Endothelial cell of umbilical vein (primary cell): ENCODE measurements at regions not wholly inside any gene's neighbourhood (a gene's known extent, or its start where the extent isn't known, plus 50 kb on each side); places are given as distances from the start of the nearest gene placed in this dataset.

Source experiments
- BruUV-seq: library from RNA; stranded (reverse); fragments of 400-500 nt; replicated peaks from 2 replicates; lab custom pipeline; 2021; lab: Mats Ljungman, UMichigan
- CTCF ChIA-PET: fragments of 300-600, 350-600 bp; sonication (Branson Sonifier 250); formaldehyde crosslinking; loops from one replicate; lab custom pipeline; 2021; ENCODE audit warnings: antibody characterized with exemption, inconsistent platforms; lab: Charles Lee
- POLR2A ChIA-PET: fragments of 300-600, 350-600 bp; sonication (Branson Sonifier 250); formaldehyde crosslinking; loops from one replicate; lab custom pipeline; 2021; ENCODE audit warnings: antibody characterized with exemption, inconsistent platforms; lab: Charles Lee
- DNase-seq: peaks from one replicate; pipeline ENCODE4 v3.0.0-alpha.2; 2011; ENCODE audit warnings: low read depth, low spot score
- FAIRE-seq: peaks from 2 replicates; lab custom pipeline; 2011; peaks lifted over from hg19 to GRCh38; lab: Jason Lieb, UNC
- H2AFZ ChIP-seq: 2 replicates; pipeline ENCODE4 v1.6.0; 2012; ENCODE audit warnings: low read depth, low read length, control low read depth, inconsistent platforms
- H3K27ac ChIP-seq: 2 replicates; pipeline ENCODE4 v1.5.1; 2011; ENCODE audit warnings: low read depth, mild to moderate bottlenecking, control low read depth, low read length, moderate library complexity; ENCODE audit not compliant: insufficient read depth
- H3K27me3 ChIP-seq, 2 experiments: 2 replicates each; pipeline versions ENCODE4 v1.6.0 to v1.6.1; 2011; ENCODE audit warnings: low read length in 2 of 2, mixed read lengths in 1 of 2; ENCODE audit not compliant: control insufficient read depth in 2 of 2, insufficient read depth in 2 of 2
- H3K36me3 ChIP-seq, 2 experiments: 2 replicates in 1 of 2; 3 replicates in 1 of 2; pipeline ENCODE4 v1.5.1; 2011; ENCODE audit warnings: low read length in 2 of 2, mild to moderate bottlenecking in 1 of 2, moderate library complexity in 1 of 2; ENCODE audit not compliant: control insufficient read depth in 2 of 2, insufficient read depth in 2 of 2; ENCODE audit errors: extremely low read depth in 1 of 2
- H3K4me1 ChIP-seq: 3 replicates; pipeline ENCODE4 v1.5.1; 2011; ENCODE audit warnings: mild to moderate bottlenecking, low read length; ENCODE audit not compliant: control insufficient read depth, insufficient read depth; ENCODE audit errors: extremely low read depth
- H3K4me2 ChIP-seq: 2 replicates; pipeline ENCODE4 v1.6.1; 2011; ENCODE audit warnings: low read length, control low read depth, mixed read lengths; ENCODE audit not compliant: insufficient read depth
- H3K4me3 ChIP-seq, 3 experiments: fragments of 200-600 bp in 1 of 3; sonication (generic), shearing (Covaris generic) in 1 of 3; replicated peaks in 1 of 3; 2 replicates each; pipeline ENCODE4 v1.5.1; 2011 to 2016; ENCODE audit warnings: control low read depth in 3 of 3, low read length in 3 of 3, mild to moderate bottlenecking in 2 of 3, inconsistent platforms in 1 of 3, low read depth in 1 of 3, moderate library complexity in 1 of 3; ENCODE audit not compliant: insufficient read depth in 1 of 3
- H3K79me2 ChIP-seq: 2 replicates; pipeline ENCODE4 v1.6.0; 2012; ENCODE audit warnings: low read length, inconsistent platforms; ENCODE audit not compliant: control insufficient read depth, insufficient read depth
- H3K9ac ChIP-seq: replicated peaks from 2 replicates; pipeline ENCODE3; 2011; ENCODE audit warnings: low read length, control low read depth; ENCODE audit not compliant: insufficient read depth; ENCODE audit errors: extremely low read depth
- H3K9me1 ChIP-seq: replicated peaks from 3 replicates; pipeline ENCODE4 v1.6.0; 2011; ENCODE audit warnings: mild to moderate bottlenecking, low read length; ENCODE audit not compliant: control insufficient read depth, insufficient read depth; ENCODE audit errors: extremely low read depth
- H3K9me3 ChIP-seq: replicated peaks from 2 replicates; pipeline ENCODE4 v1.5.1; 2012; ENCODE audit warnings: low read length, inconsistent platforms; ENCODE audit not compliant: control insufficient read depth, insufficient read depth
- H4K20me1 ChIP-seq: replicated peaks from 2 replicates; pipeline ENCODE3; 2011; ENCODE audit warnings: mild to moderate bottlenecking, low read length; ENCODE audit not compliant: control insufficient read depth, insufficient read depth; ENCODE audit errors: extremely low read depth
- EZH2 ChIP-seq: IDR thresholded peaks from 2 replicates; pipeline ENCODE4 v1.6.1; 2012; ENCODE audit warnings: borderline replicate concordance, low read depth, mild to moderate bottlenecking, moderate library complexity, low read length, inconsistent platforms; ENCODE audit not compliant: severe bottlenecking
- FOS ChIP-seq: IDR thresholded peaks from 2 replicates; pipeline ENCODE4 v1.6.1; 2011; ENCODE audit warnings: mild to moderate bottlenecking, low read length, moderate library complexity, borderline replicate concordance; ENCODE audit not compliant: insufficient read depth
- GATA2 ChIP-seq: IDR thresholded peaks from 2 replicates; pipeline ENCODE4 v1.7.0; 2011; ENCODE audit warnings: low read depth, mild to moderate bottlenecking, moderate library complexity, mixed read lengths, low read length; ENCODE audit not compliant: insufficient read length, insufficient read depth
- JUN ChIP-seq: IDR thresholded peaks from 2 replicates; pipeline ENCODE4 v1.6.1; 2011; ENCODE audit warnings: borderline replicate concordance, low read depth; ENCODE audit not compliant: insufficient read length, insufficient read depth
- MYC ChIP-seq: IDR thresholded peaks from one replicate; pipeline ENCODE4 v1.6.1; 2011; ENCODE audit warnings: mild to moderate bottlenecking, low read depth, low read length
- POLR2A ChIP-seq: IDR thresholded peaks from 2 replicates; pipeline ENCODE4 v1.6.1; 2012; ENCODE audit warnings: low read depth, mild to moderate bottlenecking, control low read depth, low read length
- POLR2AphosphoS5 ChIP-seq: IDR thresholded peaks from 2 replicates; pipeline ENCODE4 v1.6.1; 2012; ENCODE audit warnings: low read depth, mild to moderate bottlenecking, control low read depth, low read length, moderate library complexity; ENCODE audit not compliant: insufficient read depth
- dilution Hi-C: fragments of 300-500 bp; cut with MboI; formaldehyde crosslinking; loops from one replicate; pipeline ENCODE4 v1.15.0; 2019; ENCODE audit warnings: low sequenced_read_pairs; ENCODE audit not compliant: extremely low pct_ligation_motif_present
- intact Hi-C: fragments of 100-400 bp; cut with micrococcal nuclease; formaldehyde crosslinking; loops from one replicate; pipeline ENCODE4 v1.10.0; 2022
- TF ChIP-seq, protein P1 (sequence below): IDR thresholded peaks from 2 replicates; pipeline ENCODE4 v1.6.1; 2011; ENCODE audit not compliant: insufficient read depth, insufficient read length
- TF ChIP-seq, protein P2 (sequence below), 2 donors: IDR thresholded peaks; 1 replicate in 1 of 2; 2 replicates in 1 of 2; pipeline ENCODE4 v1.5.1; 2011; ENCODE audit warnings: low read length in 2 of 2, mild to moderate bottlenecking in 2 of 2, moderate library complexity in 2 of 2, control low read depth in 1 of 2, inconsistent platforms in 1 of 2, low read depth in 1 of 2; ENCODE audit not compliant: insufficient read depth in 1 of 2; ENCODE audit errors: extremely low read depth in 1 of 2

GRCh38 chr9:90499761-90500160 is 142.9 kb downstream of the DIRAS2 start:
- H3K27ac ChIP-seq = no peak overlapping the region
- no peak for FAIRE-seq
- intact Hi-C loops (no loop called here), dilution Hi-C loops (no loop called here)
- no TSS peak for BruUV-seq
- H3K4me3 ChIP-seq = no peak overlapping the region
- H3K9ac ChIP-seq = no peak overlapping the region
- no peak overlapping the region for H2AFZ ChIP-seq
- no peaks in the 10 kb centered on the region for H4K20me1 ChIP-seq
- H3K79me2 ChIP-seq = no peaks in the 10 kb centered on the region
- H3K9me1 ChIP-seq = no peaks in the 10 kb centered on the region
- DNase-seq = no peak
- H3K27me3 ChIP-seq = no peaks in the 10 kb centered on the region
- no peak for TF ChIP-seq FOS
- no peak for TF ChIP-seq MYC
- TF ChIP-seq GATA2 = no peak
- TF ChIP-seq, protein P1, sequence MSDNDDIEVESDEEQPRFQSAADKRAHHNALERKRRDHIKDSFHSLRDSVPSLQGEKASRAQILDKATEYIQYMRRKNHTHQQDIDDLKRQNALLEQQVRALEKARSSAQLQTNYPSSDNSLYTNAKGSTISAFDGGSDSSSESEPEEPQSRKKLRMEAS = no peak
- no peak for TF ChIP-seq POLR2A
- no peak for TF ChIP-seq JUN
- no peak for TF ChIP-seq POLR2AphosphoS5
- TF ChIP-seq, protein P2, sequence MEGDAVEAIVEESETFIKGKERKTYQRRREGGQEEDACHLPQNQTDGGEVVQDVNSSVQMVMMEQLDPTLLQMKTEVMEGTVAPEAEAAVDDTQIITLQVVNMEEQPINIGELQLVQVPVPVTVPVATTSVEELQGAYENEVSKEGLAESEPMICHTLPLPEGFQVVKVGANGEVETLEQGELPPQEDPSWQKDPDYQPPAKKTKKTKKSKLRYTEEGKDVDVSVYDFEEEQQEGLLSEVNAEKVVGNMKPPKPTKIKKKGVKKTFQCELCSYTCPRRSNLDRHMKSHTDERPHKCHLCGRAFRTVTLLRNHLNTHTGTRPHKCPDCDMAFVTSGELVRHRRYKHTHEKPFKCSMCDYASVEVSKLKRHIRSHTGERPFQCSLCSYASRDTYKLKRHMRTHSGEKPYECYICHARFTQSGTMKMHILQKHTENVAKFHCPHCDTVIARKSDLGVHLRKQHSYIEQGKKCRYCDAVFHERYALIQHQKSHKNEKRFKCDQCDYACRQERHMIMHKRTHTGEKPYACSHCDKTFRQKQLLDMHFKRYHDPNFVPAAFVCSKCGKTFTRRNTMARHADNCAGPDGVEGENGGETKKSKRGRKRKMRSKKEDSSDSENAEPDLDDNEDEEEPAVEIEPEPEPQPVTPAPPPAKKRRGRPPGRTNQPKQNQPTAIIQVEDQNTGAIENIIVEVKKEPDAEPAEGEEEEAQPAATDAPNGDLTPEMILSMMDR (IDR thresholded peaks at IDR 0.05; ENCODE audit: extremely low read depth in 1 of 2, insufficient read depth in 1 of 2, low read depth in 1 of 2, low read length in 2 of 2) = no peak
- no peak for TF ChIP-seq EZH2
- H3K4me1 ChIP-seq = no peaks in the 10 kb centered on the region
- ChIA-PET CTCF (no interaction called here), POLR2A (no interaction called here)
- H3K36me3 ChIP-seq = no peaks in the 10 kb centered on the region
- H3K9me3 ChIP-seq = peaks cover 6% of the 10 kb centered on the region
- H3K4me2 ChIP-seq = no peak overlapping the region
